B cell (primary cell): ENCODE measurements at regions not wholly inside any gene's neighbourhood (a gene's known extent, or its start where the extent isn't known, plus 50 kb on each side); places are given as distances from the start of the nearest gene placed in this dataset.

Experiments used
- ATAC-seq: fragments of 200-7000 bp; cut with Tn5 transposase; one replicate; pipeline ENCODE4 v1.10.0; 2021; ENCODE audit warnings: low read depth, mild to moderate bottlenecking, moderate number of reproducible peaks, moderate library complexity
- CTCF ChIA-PET: fragments of 350-600 bp; sonication (Branson Sonifier 250); formaldehyde crosslinking; loops from one replicate; lab custom pipeline; 2021; ENCODE audit warnings: antibody characterized with exemption, inconsistent platforms; lab: Charles Lee
- POLR2A ChIA-PET: fragments of 350-600 bp; sonication (Branson Sonifier 250); formaldehyde crosslinking; loops from one replicate; lab custom pipeline; 2021; ENCODE audit warnings: antibody characterized with exemption; lab: Charles Lee
- DNase-seq: peaks from one replicate; pipeline ENCODE4 v3.0.0; 2013
- H2AFZ ChIP-seq: 2 replicates; pipeline ENCODE4 v1.6.1; 2012; ENCODE audit warnings: mild to moderate bottlenecking, low read depth, low read length; ENCODE audit not compliant: insufficient read depth, poor library complexity, severe bottlenecking
- H3K27ac ChIP-seq, 2 donors: 1 replicate in 1 of 2; 2 replicates in 1 of 2; pipeline ENCODE4 v1.5.1; 2012 to 2013; ENCODE audit warnings: low read length in 2 of 2, mild to moderate bottlenecking in 2 of 2, moderate library complexity in 1 of 2
- H3K27me3 ChIP-seq, 4 experiments: fragments of 200-600 bp in 1 of 4; sonication (generic) in 1 of 4; replicated peaks in 1 of 4; 1 replicate in 2 of 4; 2 replicates in 2 of 4; pipeline versions ENCODE4 v1.6.1 to v1.7.0; 2013 to 2016; ENCODE audit warnings: low read length in 3 of 4, mild to moderate bottlenecking in 2 of 4, mixed read lengths in 1 of 4, moderate library complexity in 1 of 4; ENCODE audit not compliant: insufficient read depth in 4 of 4, control insufficient read depth in 3 of 4; ENCODE audit errors: control extremely low read depth in 1 of 4
- H3K36me3 ChIP-seq, 2 experiments: replicated peaks in 1 of 2; 1 replicate in 1 of 2; 2 replicates in 1 of 2; pipeline versions ENCODE4 v1.6.1 to v1.7.1; 2013; ENCODE audit warnings: low read length in 1 of 2; ENCODE audit not compliant: insufficient read depth in 2 of 2, control insufficient read depth in 1 of 2; ENCODE audit errors: control extremely low read depth in 1 of 2, extremely low read depth in 1 of 2
- H3K4me1 ChIP-seq, 2 donors: fragments of 200-600 bp in 1 of 2; sonication (generic) in 1 of 2; 1 replicate in 1 of 2; 2 replicates in 1 of 2; pipeline versions ENCODE4 v1.5.1 to v1.6.1; 2013 to 2017; ENCODE audit warnings: low read length in 2 of 2; ENCODE audit not compliant: control insufficient read depth in 2 of 2, insufficient read depth in 2 of 2
- H3K4me2 ChIP-seq: replicated peaks from 2 replicates; pipeline ENCODE3; 2012; ENCODE audit warnings: mild to moderate bottlenecking, low read depth, low read length; ENCODE audit not compliant: poor library complexity, severe bottlenecking
- H3K4me3 ChIP-seq, 5 experiments: fragments of 200-600 bp in 1 of 5; sonication (generic) in 1 of 5; 1 replicate in 3 of 5; 2 replicates in 2 of 5; pipeline versions ENCODE4 v1.5.1 to v1.7.0; 2011 to 2016; ENCODE audit warnings: low read length in 4 of 5, mild to moderate bottlenecking in 4 of 5, low read depth in 2 of 5, control low read depth in 1 of 5, moderate library complexity in 1 of 5; ENCODE audit not compliant: insufficient read depth in 1 of 5; ENCODE audit errors: control extremely low read depth in 1 of 5, extremely low read depth in 1 of 5
- H3K79me2 ChIP-seq: fragments of 200-600 bp; sonication (generic); one replicate; pipeline ENCODE4 v1.6.0; 2016; ENCODE audit warnings: low read length; ENCODE audit not compliant: control insufficient read depth, insufficient read depth
- H3K9ac ChIP-seq: fragments of 200-600 bp; sonication (generic); 2 replicates; pipeline ENCODE4 v1.6.1; 2017; ENCODE audit warnings: mild to moderate bottlenecking, low read length, moderate library complexity
- H3K9me3 ChIP-seq, 3 donors: one replicate each; pipeline versions ENCODE4 v1.6.1 to v1.7.1; 2013; ENCODE audit warnings: low read length in 2 of 3; ENCODE audit not compliant: control insufficient read depth in 2 of 3, insufficient read depth in 1 of 3; ENCODE audit errors: control extremely low read depth in 1 of 3
- H4K20me1 ChIP-seq: 2 replicates; pipeline ENCODE4 v1.6.0; 2012; ENCODE audit warnings: mild to moderate bottlenecking, low read length; ENCODE audit not compliant: insufficient read depth, control insufficient read depth, poor library complexity, severe bottlenecking
- H3K27ac Mint-ChIP-seq: one replicate; pipeline ENCODE4 v1.8.0; 2021; ENCODE audit warnings: mixed read lengths
- H3K27me3 Mint-ChIP-seq: one replicate; pipeline ENCODE4 v1.8.0; 2021; ENCODE audit warnings: mixed read lengths
- H3K4me1 Mint-ChIP-seq: one replicate; pipeline ENCODE4 v1.8.0; 2021; ENCODE audit warnings: mixed read lengths
- H3K4me3 Mint-ChIP-seq: one replicate; pipeline ENCODE4 v1.8.0; 2021; ENCODE audit warnings: mixed read lengths
- H3K9me3 Mint-ChIP-seq: one replicate; pipeline ENCODE4 v1.8.0; 2022; ENCODE audit warnings: mixed read lengths; ENCODE audit not compliant: insufficient read depth
- EZH2 ChIP-seq: IDR thresholded peaks from 2 replicates; pipeline ENCODE4 v1.6.1; 2012; ENCODE audit warnings: borderline replicate concordance, low read depth, mild to moderate bottlenecking, moderate library complexity, low read length; ENCODE audit not compliant: insufficient read depth, poor library complexity, severe bottlenecking
- WGBS: methylation state at CpG from one replicate; pipeline ENCODE4 v1.1.5; 2013; ENCODE audit warnings: missing lambda C conversion rate; ENCODE audit not compliant: insufficient coverage; 5-methylcytosine and 5-hydroxymethylcytosine counted together
- intact Hi-C: fragments of 100-400 bp; cut with micrococcal nuclease; formaldehyde crosslinking; loops from one replicate; pipeline ENCODE4 v1.10.0; 2022
- TF ChIP-seq, protein P1 (sequence below): fragments of 200-600 bp; IDR thresholded peaks from one replicate; pipeline ENCODE4 v1.8.0; 2022; ENCODE audit warnings: antibody characterized with exemption, mild to moderate bottlenecking

DNA sequence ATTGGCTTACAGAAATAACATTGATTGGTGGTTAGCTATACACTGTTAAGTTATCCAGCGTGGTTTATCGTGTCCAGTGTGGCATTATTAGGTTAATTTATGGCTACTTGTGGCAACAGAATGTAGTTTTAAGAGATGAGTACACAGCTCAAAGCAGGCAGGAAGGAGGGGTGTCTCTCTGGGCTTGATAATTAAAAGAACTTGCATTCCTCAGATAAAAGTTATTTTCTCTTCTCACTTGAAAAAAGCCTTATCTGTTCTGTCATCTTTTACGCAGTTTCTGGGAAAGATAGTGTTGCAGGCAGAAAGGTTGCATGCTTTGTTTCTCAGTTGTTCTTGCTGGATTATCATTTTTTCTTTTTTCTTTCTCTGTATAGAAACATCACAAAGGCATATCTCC is 154.4 kb upstream of the COL3A1 start:
- no peak overlapping the region for H3K4me3 Mint-ChIP-seq
- no peaks in the 10 kb centered on the region for H3K9me3 Mint-ChIP-seq
- no peaks in the 10 kb centered on the region for H3K27me3 ChIP-seq
- no peak overlapping the region for H3K4me2 ChIP-seq
- H2AFZ ChIP-seq: no peak overlapping the region
- no peaks in the 10 kb centered on the region for H3K36me3 ChIP-seq
- H3K4me3 ChIP-seq: no peak overlapping the region
- no peak overlapping the region for H3K9ac ChIP-seq
- ChIA-PET CTCF (no interaction called here), POLR2A (no interaction called here)
- H4K20me1 ChIP-seq: no peaks in the 10 kb centered on the region
- ATAC-seq (no peak), DNase-seq (no peak)
- peaks cover 0 to 2% (median 0%) of the 10 kb centered on the region in 3 donors for H3K9me3 ChIP-seq
- 80% methylated on average over 1 of the region's 3 CpGs for WGBS
- no peak for TF ChIP-seq EZH2
- TF ChIP-seq, protein P1, sequence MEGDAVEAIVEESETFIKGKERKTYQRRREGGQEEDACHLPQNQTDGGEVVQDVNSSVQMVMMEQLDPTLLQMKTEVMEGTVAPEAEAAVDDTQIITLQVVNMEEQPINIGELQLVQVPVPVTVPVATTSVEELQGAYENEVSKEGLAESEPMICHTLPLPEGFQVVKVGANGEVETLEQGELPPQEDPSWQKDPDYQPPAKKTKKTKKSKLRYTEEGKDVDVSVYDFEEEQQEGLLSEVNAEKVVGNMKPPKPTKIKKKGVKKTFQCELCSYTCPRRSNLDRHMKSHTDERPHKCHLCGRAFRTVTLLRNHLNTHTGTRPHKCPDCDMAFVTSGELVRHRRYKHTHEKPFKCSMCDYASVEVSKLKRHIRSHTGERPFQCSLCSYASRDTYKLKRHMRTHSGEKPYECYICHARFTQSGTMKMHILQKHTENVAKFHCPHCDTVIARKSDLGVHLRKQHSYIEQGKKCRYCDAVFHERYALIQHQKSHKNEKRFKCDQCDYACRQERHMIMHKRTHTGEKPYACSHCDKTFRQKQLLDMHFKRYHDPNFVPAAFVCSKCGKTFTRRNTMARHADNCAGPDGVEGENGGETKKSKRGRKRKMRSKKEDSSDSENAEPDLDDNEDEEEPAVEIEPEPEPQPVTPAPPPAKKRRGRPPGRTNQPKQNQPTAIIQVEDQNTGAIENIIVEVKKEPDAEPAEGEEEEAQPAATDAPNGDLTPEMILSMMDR: no peak
- no peaks in the 10 kb centered on the region for H3K4me1 ChIP-seq
- no peaks in the 10 kb centered on the region for H3K27me3 Mint-ChIP-seq
- intact Hi-C loops: no loop called here
- no peaks in the 10 kb centered on the region for H3K79me2 ChIP-seq
- no peaks in the 10 kb centered on the region for H3K4me1 Mint-ChIP-seq
- no peak overlapping the region for H3K27ac Mint-ChIP-seq
- H3K27ac ChIP-seq: no peak overlapping the region

DNA sequence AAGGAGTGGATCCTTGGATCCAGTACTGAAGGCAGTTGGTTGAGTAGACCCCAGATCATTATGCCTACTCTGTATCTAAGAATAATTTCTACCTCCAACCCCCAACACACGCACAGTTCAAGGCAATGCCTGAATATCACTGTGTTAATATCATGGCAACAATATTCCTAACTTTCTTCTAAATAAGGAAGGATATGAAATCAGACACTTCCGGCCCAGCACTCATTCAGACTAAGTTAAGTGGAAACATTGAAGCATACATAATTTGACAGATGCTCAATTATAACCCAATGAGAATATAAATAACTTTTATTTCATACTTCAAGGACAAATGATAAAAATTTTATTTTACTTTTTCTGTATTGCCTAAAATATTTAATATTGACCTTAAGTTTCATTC is 153.6 kb upstream of the COL3A1 start:
- ChIA-PET CTCF (no interaction called here), POLR2A (no interaction called here)
- no peaks in the 10 kb centered on the region for H3K9me3 Mint-ChIP-seq
- Histone ChIP-seq H3K4me3 (no peak overlapping the region), H3K9me3 (peaks cover 0 to 2% (median 0%) of the 10 kb centered on the region in 3 donors), H3K9ac (no peak overlapping the region), H3K36me3 (no peaks in the 10 kb centered on the region), H2AFZ (no peak overlapping the region), H4K20me1 (no peaks in the 10 kb centered on the region), H3K4me1 (no peaks in the 10 kb centered on the region), H3K79me2 (no peaks in the 10 kb centered on the region), H3K4me2 (no peak overlapping the region), H3K27me3 (no peaks in the 10 kb centered on the region), H3K27ac (no peak overlapping the region)
- H3K27ac Mint-ChIP-seq: no peak overlapping the region
- no peak for TF ChIP-seq EZH2
- TF ChIP-seq, protein P1: no peak
- ATAC-seq (no peak), DNase-seq (no peak)
- H3K27me3 Mint-ChIP-seq: no peaks in the 10 kb centered on the region
- intact Hi-C loops: no loop called here
- WGBS: no CpG with 5 or more reads among the region's 2 CpGs
- H3K4me1 Mint-ChIP-seq: no peaks in the 10 kb centered on the region
- no peak overlapping the region for H3K4me3 Mint-ChIP-seq
